HG03558 (cell line): ENCODE measurements at regions not wholly inside any gene's neighbourhood (a gene's known extent, or its start where the extent isn't known, plus 50 kb on each side); places are given as distances from the start of the nearest gene placed in this dataset.

Experiments
- ATAC-seq: cut with Tn5 transposase; IDR thresholded peaks from one replicate; pipeline ENCODE4 v1.9.1; 2021; ENCODE audit warnings: moderate number of reproducible peaks; ENCODE audit not compliant: unreplicated experiment; ENCODE audit errors: extremely low read depth

- ATAC-seq, result no peak
Measured at GRCh38 chr10:44435196-44435595, 50.3 kb upstream of the CXCL12 start.

- no peak for ATAC-seq
Measured at GRCh38 chr10:44436240-44436639, 51.3 kb upstream of the CXCL12 start.

- ATAC-seq, result no peak
Measured at GRCh38 chr10:44437840-44438511, 53.1 kb upstream of the CXCL12 start.

- no peak for ATAC-seq
Measured at GRCh38 chr10:44439239-44439957, 54.5 kb upstream of the CXCL12 start.

- ATAC-seq, result no peak
Measured at GRCh38 chr10:44439958-44440244, 55.0 kb upstream of the CXCL12 start.

- no peak for ATAC-seq
Measured at GRCh38 chr10:44457259-44457658, 72.4 kb upstream of the CXCL12 start.

- ATAC-seq, result no peak
Measured at GRCh38 chr10:44458671-44459413, 73.9 kb upstream of the CXCL12 start.

- no peak for ATAC-seq
Measured at GRCh38 chr10:44459671-44460070, 74.8 kb upstream of the CXCL12 start.

GRCh38 chr10:44460416-44460815 lies 75.5 kb upstream of the CXCL12 start:
- no peak for ATAC-seq

- ATAC-seq, result no peak
Measured at GRCh38 chr10:44462338-44462914, 77.5 kb upstream of the CXCL12 start.

GRCh38 chr10:44463511-44464121 lies 78.7 kb upstream of the CXCL12 start:
- no peak for ATAC-seq

- no peak for ATAC-seq
Measured at GRCh38 chr10:44464503-44464902, 79.6 kb upstream of the CXCL12 start.

- no peak for ATAC-seq
Measured at GRCh38 chr10:44465401-44466115, 80.7 kb upstream of the CXCL12 start.

- ATAC-seq, result no peak
Measured at GRCh38 chr10:44466236-44466635, 81.3 kb upstream of the CXCL12 start.

- no peak for ATAC-seq
Measured at GRCh38 chr10:44467090-44467489, 82.2 kb upstream of the CXCL12 start.

- no peak for ATAC-seq
Measured at GRCh38 chr10:44467900-44468299, 83.0 kb upstream of the CXCL12 start.

- no peak for ATAC-seq
Measured at GRCh38 chr10:44468525-44468924, 83.6 kb upstream of the CXCL12 start.

GRCh38 chr10:44468965-44469364 lies 84.1 kb upstream of the CXCL12 start:
- ATAC-seq, result no peak

GRCh38 chr10:44470784-44471183 lies 85.9 kb upstream of the CXCL12 start:
- ATAC-seq, result no peak

- no peak for ATAC-seq
Measured at GRCh38 chr10:44471410-44471809, 86.5 kb upstream of the CXCL12 start.
